A549 (cell line): ENCODE measurements at regions not wholly inside any gene's neighbourhood (a gene's known extent, or its start where the extent isn't known, plus 50 kb on each side); places are given as distances from the start of the nearest gene placed in this dataset.

Experiments used
- ATAC-seq, 2 experiments: fragments of 200-7000 bp in 1 of 2; fragments of >200 bp in 1 of 2; cut with Nextera tagmentation in 1 of 2; cut with Tn5 transposase in 1 of 2; 3 replicates each; pipeline versions ENCODE4 v1.8.0 to v1.9.1; 2018 to 2020; ENCODE audit warnings: mild to moderate bottlenecking in 1 of 2, moderate library complexity in 1 of 2
- CTCF ChIA-PET: fragments of 300-600 bp; sonication (Branson Sonifier 250); formaldehyde crosslinking; extraction: SDS; loops from one replicate; lab custom pipeline; 2021; ENCODE audit warnings: antibody characterized with exemption, inconsistent platforms; lab: Yijun Ruan, JAX
- POLR2A ChIA-PET: fragments of 350-600 bp; formaldehyde crosslinking; extraction: SDS; loops from one replicate; lab custom pipeline; 2021; ENCODE audit warnings: antibody characterized with exemption, inconsistent platforms; lab: Yijun Ruan, JAX
- DNase-seq, 2 experiments: peaks; one replicate each; pipeline versions ENCODE4 v3.0.0 to v3.0.0-alpha.2; 2011 to 2016; ENCODE audit warnings: low read depth in 1 of 2, low spot score in 1 of 2
- FAIRE-seq: peaks from 2 replicates; lab custom pipeline; 2011; peaks lifted over from hg19 to GRCh38; lab: Jason Lieb, UNC
- H3K27ac ChIP-seq, 2 experiments: fragments of >200 bp; sonication (Bioruptor Twin); formaldehyde crosslinking; 3 replicates each; pipeline ENCODE4 v1.5.1; 2016 to 2017
- H3K4me1 ChIP-seq: fragments of >200 bp; sonication (Bioruptor Twin); formaldehyde crosslinking; 3 replicates; pipeline ENCODE4 v1.6.1; 2016
- H3K4me2 ChIP-seq: fragments of >200 bp; sonication (Bioruptor Twin); formaldehyde crosslinking; 3 replicates; pipeline ENCODE4 v1.6.1; 2016
- H3K4me3 ChIP-seq: fragments of >200 bp; sonication (Bioruptor Twin); formaldehyde crosslinking; 3 replicates; pipeline ENCODE4 v1.5.1; 2016
- H3K9me3 ChIP-seq: fragments of >200 bp; sonication (Bioruptor Twin); formaldehyde crosslinking; 3 replicates; pipeline ENCODE4 v1.6.1; 2016
- JUNB ChIP-seq: fragments of >200 bp; sonication (Bioruptor Twin); formaldehyde crosslinking; IDR thresholded peaks from 2 replicates; pipeline ENCODE4 v1.6.1; 2016
- NR3C1 ChIP-seq: fragments of >200 bp; sonication (Bioruptor Twin); formaldehyde crosslinking; IDR thresholded peaks from 3 replicates; pipeline ENCODE4 v1.6.1; 2017
- PHF8 ChIP-seq: fragments of 200-600 bp; sonication (generic); IDR thresholded peaks from 2 replicates; pipeline ENCODE4 v1.6.1; 2016; ENCODE audit warnings: low read depth, mild to moderate bottlenecking, antibody characterized with exemption, moderate library complexity, borderline replicate concordance
- REST ChIP-seq: fragments of 200-600 bp; sonication (generic); IDR thresholded peaks from 2 replicates; pipeline ENCODE4 v1.6.1; 2016; ENCODE audit warnings: antibody characterized with exemption, mild to moderate bottlenecking, moderate library complexity
- RFX5 ChIP-seq: fragments of 450-650 bp; IDR thresholded peaks from 2 replicates; pipeline ENCODE4 v1.7.1; 2014; ENCODE audit warnings: antibody characterized with exemption, mild to moderate bottlenecking, moderate library complexity
- ZNF302 ChIP-seq: fragments of 250-450 bp; sonication (Bioruptor Pico); IDR thresholded peaks from 2 replicates; pipeline ENCODE4 v1.9.0; 2021; ENCODE audit warnings: inconsistent platforms, mild to moderate bottlenecking, moderate library complexity
- WGBS: methylation state at CpG from one replicate; pipeline ENCODE4 v1.1.6; 2017; ENCODE audit errors: missing lambda C conversion rate; 5-methylcytosine and 5-hydroxymethylcytosine counted together
- TF ChIP-seq, protein P1 (sequence below): fragments of 250-450 bp; sonication (Bioruptor Pico); IDR thresholded peaks from 2 replicates; pipeline ENCODE4 v1.5.0; 2021; ENCODE audit warnings: mild to moderate bottlenecking, moderate library complexity, borderline replicate concordance
- TF ChIP-seq, protein P2 (sequence below): fragments of >200 bp; sonication (Bioruptor Twin); formaldehyde crosslinking; IDR thresholded peaks from 2 replicates; pipeline ENCODE4 v1.6.1; 2016
- TF ChIP-seq, protein P3 (sequence below): fragments of 250-450 bp; sonication (Bioruptor Pico); IDR thresholded peaks from 2 replicates; pipeline ENCODE4 v1.5.0; 2020; ENCODE audit warnings: low read depth, mild to moderate bottlenecking, moderate library complexity

DNA sequence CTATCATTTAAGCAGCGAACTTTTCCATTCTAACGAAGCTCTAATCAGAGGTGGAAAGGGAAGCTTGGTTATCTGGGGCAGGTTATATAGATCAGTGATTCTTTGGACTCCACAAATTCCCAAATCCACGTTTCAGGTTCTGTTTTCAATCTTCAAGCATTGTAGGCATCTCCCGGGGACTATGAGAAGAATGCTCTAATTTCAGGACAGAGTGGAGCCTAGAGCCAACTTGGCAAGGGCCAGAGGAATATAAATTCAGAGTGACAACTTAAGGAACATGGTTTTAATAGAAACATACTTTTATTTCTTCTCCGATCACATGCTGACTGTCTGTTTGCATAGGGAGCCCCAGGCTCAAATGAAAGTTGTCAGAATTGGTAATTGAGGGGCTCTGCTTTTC is 514.0 kb upstream of the KLF4 start:
- POLR2A ChIA-PET: no interaction called here
- TF ChIP-seq, protein P1, sequence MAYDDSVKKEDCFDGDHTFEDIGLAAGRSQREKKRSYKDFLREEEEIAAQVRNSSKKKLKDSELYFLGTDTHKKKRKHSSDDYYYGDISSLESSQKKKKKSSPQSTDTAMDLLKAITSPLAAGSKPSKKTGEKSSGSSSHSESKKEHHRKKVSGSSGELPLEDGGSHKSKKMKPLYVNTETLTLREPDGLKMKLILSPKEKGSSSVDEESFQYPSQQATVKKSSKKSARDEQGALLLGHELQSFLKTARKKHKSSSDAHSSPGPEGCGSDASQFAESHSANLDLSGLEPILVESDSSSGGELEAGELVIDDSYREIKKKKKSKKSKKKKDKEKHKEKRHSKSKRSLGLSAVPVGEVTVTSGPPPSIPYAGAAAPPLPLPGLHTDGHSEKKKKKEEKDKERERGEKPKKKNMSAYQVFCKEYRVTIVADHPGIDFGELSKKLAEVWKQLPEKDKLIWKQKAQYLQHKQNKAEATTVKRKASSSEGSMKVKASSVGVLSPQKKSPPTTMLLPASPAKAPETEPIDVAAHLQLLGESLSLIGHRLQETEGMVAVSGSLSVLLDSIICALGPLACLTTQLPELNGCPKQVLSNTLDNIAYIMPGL (CRISPR knock-in tag): no peak
- Histone ChIP-seq H3K27ac (no peak overlapping the region), H3K4me1 (no peaks in the 10 kb centered on the region), H3K4me2 (no peak overlapping the region), H3K9me3 (no peaks in the 10 kb centered on the region), H3K4me3 (no peak overlapping the region)
- WGBS: 67% methylated on average over 5 of the region's 5 CpGs
- DNase-seq (no peak), ATAC-seq (no peak), FAIRE-seq (no peak)
- CTCF ChIA-PET: interaction anchor here (1.1 kb wide), 1 partner anchor 618 kb away, joined by 3 read pairs; no protein-coding TSS in a partner anchor

- H3K4me1 ChIP-seq: no peaks in the 10 kb centered on the region
- ATAC-seq: no peak
- TF ChIP-seq ZNF302 (CRISPR knock-in tag) (no peak), RFX5 (no peak), PHF8 (no peak), JUNB (no peak), REST (no peak)
- TF ChIP-seq, protein P2, sequence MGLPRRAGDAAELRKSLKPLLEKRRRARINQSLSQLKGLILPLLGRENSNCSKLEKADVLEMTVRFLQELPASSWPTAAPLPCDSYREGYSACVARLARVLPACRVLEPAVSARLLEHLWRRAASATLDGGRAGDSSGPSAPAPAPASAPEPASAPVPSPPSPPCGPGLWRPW: no peak
- TF ChIP-seq, protein P1 (CRISPR knock-in tag): no peak
- TF ChIP-seq, protein P3, sequence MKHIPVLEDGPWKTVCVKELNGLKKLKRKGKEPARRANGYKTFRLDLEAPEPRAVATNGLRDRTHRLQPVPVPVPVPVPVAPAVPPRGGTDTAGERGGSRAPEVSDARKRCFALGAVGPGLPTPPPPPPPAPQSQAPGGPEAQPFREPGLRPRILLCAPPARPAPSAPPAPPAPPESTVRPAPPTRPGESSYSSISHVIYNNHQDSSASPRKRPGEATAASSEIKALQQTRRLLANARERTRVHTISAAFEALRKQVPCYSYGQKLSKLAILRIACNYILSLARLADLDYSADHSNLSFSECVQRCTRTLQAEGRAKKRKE (CRISPR knock-in tag): no peak
- TF ChIP-seq, all 56 proteins: peak for 0
- no peak overlapping the region for H3K27ac ChIP-seq
- FAIRE-seq (no peak), DNase-seq (no peak)
- H3K4me2 ChIP-seq: no peak overlapping the region
- H3K9me3 ChIP-seq: no peaks in the 10 kb centered on the region
- 71% methylated on average over 15 of the region's 15 CpGs for WGBS
- no peak overlapping the region for H3K4me3 ChIP-seq
- POLR2A ChIA-PET: no interaction called here
- CTCF ChIA-PET: interaction anchor here (1.0 kb wide), 2 partner anchors 10 to 270 kb away, joined by 3 read pairs; no protein-coding TSS in a partner anchor
Observed at GRCh38 chr9:108002371-108002956, 512.9 kb upstream of the KLF4 start.

GRCh38 chr9:108001237-108001636 is 511.7 kb upstream of the KLF4 start:
- DNase-seq (no peak), FAIRE-seq (no peak), ATAC-seq (no peak)
- no peak overlapping the region for H3K4me2 ChIP-seq
- WGBS: 54% methylated on average over 4 of the region's 4 CpGs
- CTCF ChIA-PET: interaction anchor here (1.2 kb wide), 1 partner anchor 16 kb away, joined by 5 read pairs; no protein-coding TSS in a partner anchor
- H3K9me3 ChIP-seq: no peaks in the 10 kb centered on the region
- H3K4me1 ChIP-seq: no peaks in the 10 kb centered on the region
- no peak for TF ChIP-seq NR3C1
- TF ChIP-seq, all 56 proteins: peak for 0
- Histone ChIP-seq H3K27ac (no peak overlapping the region), H3K4me3 (no peak overlapping the region)
- POLR2A ChIA-PET: no interaction called here
